ENCODE measurements at regions not wholly inside any gene's neighbourhood (a gene's known extent, or its start where the extent isn't known, plus 50 kb on each side); places are given as distances from the start of the nearest gene placed in this dataset.

GRCh38 chr21:28750565-28750964, 242.1 kb downstream of the LTN1 start:
- H3K27me3 ChIP-seq (replicated peaks; ENCODE audit: insufficient read depth), result no peaks in the 10 kb centered on the region
- no peak for ATAC-seq (ENCODE audit: insufficient number of reproducible peaks, low FRiP score, low read depth)
- H3K4me3 ChIP-seq, result no peak overlapping the region
- H3K36me3 ChIP-seq, result no peaks in the 10 kb centered on the region
- H3K9me3 ChIP-seq, result no peaks in the 10 kb centered on the region
- H3K4me1 ChIP-seq (ENCODE audit: control insufficient read depth in 1 of 2, low read depth in 2 of 2), result peaks cover 9 to 41% of the 10 kb centered on the region in 2 donors
- TF ChIP-seq, protein P1, sequence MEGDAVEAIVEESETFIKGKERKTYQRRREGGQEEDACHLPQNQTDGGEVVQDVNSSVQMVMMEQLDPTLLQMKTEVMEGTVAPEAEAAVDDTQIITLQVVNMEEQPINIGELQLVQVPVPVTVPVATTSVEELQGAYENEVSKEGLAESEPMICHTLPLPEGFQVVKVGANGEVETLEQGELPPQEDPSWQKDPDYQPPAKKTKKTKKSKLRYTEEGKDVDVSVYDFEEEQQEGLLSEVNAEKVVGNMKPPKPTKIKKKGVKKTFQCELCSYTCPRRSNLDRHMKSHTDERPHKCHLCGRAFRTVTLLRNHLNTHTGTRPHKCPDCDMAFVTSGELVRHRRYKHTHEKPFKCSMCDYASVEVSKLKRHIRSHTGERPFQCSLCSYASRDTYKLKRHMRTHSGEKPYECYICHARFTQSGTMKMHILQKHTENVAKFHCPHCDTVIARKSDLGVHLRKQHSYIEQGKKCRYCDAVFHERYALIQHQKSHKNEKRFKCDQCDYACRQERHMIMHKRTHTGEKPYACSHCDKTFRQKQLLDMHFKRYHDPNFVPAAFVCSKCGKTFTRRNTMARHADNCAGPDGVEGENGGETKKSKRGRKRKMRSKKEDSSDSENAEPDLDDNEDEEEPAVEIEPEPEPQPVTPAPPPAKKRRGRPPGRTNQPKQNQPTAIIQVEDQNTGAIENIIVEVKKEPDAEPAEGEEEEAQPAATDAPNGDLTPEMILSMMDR (IDR thresholded peaks at IDR 0.05), result no peak
- H3K27ac ChIP-seq, result peak overlapping the region in 1 of 2 donors; percentile 96
- DNase-seq (ENCODE audit: low spot score), result no peak

DNA sequence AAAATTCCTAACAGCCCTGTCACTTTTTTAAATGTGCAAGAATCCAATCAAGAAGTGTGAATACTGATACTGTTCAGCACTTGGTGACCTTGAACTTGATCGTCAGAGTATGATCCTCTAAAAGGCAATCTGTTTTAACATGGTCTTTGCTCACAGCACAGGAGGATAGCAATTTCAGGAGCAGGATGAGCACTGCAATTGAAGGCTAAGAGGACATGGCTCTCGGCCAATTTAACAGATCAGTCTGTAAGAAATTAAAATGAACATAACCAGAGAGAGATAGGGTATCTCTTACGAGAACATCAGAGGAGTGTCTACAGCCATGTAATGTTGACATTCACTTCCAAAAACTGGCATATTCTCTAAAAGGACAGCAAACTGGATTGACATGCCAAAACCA, 243.1 kb downstream of the LTN1 start:
- no peaks in the 10 kb centered on the region for H3K36me3 ChIP-seq
- no peaks in the 10 kb centered on the region for H3K27me3 ChIP-seq (replicated peaks; ENCODE audit: insufficient read depth)
- ATAC-seq (ENCODE audit: insufficient number of reproducible peaks, low FRiP score, low read depth), result no peak
- H3K9me3 ChIP-seq, result no peaks in the 10 kb centered on the region
- no peak for DNase-seq (ENCODE audit: low spot score)
- TF ChIP-seq, protein P1 (IDR thresholded peaks at IDR 0.05), result no peak
- no peak overlapping the region for H3K4me3 ChIP-seq
- H3K4me1 ChIP-seq (ENCODE audit: control insufficient read depth in 1 of 2, low read depth in 2 of 2), result peaks cover 0 to 31% of the 10 kb centered on the region in 2 donors
- H3K27ac ChIP-seq, result peak overlapping the region in 1 of 2 donors; percentile 10

- Histone ChIP-seq H3K4me3 (no peak overlapping the region), H3K27me3 (replicated peaks; ENCODE audit: insufficient read depth) (no peaks in the 10 kb centered on the region), H3K4me1 (ENCODE audit: control insufficient read depth in 1 of 2, low read depth in 2 of 2) (peaks cover 0 to 17% of the 10 kb centered on the region in 2 donors), H3K36me3 (no peaks in the 10 kb centered on the region), H3K27ac (no peak overlapping the region), H3K9me3 (no peaks in the 10 kb centered on the region)
- TF ChIP-seq, protein P1 (IDR thresholded peaks at IDR 0.05), result no peak
- DNase-seq (ENCODE audit: low spot score) (no peak), ATAC-seq (ENCODE audit: insufficient number of reproducible peaks, low FRiP score, low read depth) (no peak)
Observed at GRCh38 chr21:28747464-28747863, 245.2 kb downstream of the LTN1 start.

DNA sequence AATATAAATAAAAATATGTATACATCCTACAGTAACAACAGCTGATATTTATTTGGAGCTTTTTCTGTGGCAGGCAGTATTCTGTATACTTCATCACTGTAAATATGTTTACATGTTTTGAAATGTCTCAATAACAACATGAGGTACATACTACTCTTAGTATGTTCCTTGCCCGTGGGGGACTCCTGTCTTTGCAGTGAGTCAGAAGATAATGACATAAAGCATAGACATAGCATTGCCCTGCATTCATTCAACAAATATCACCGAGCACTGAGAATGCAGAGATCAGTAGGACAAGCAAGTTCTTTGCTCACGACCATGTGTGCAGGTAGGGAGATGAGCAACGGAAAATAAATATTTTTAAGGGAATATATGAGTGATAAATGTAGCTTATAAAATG, 246.5 kb downstream of the LTN1 start:
- Histone ChIP-seq H3K4me3 (no peak overlapping the region), H3K4me1 (ENCODE audit: control insufficient read depth in 1 of 2, low read depth in 2 of 2) (peaks cover 0 to 17% of the 10 kb centered on the region in 2 donors), H3K27ac (no peak overlapping the region), H3K36me3 (no peaks in the 10 kb centered on the region), H3K27me3 (replicated peaks; ENCODE audit: insufficient read depth) (no peaks in the 10 kb centered on the region), H3K9me3 (no peaks in the 10 kb centered on the region)
- no peak for DNase-seq (ENCODE audit: low spot score)
- TF ChIP-seq, protein P1 (IDR thresholded peaks at IDR 0.05), result no peak
- ATAC-seq (ENCODE audit: insufficient number of reproducible peaks, low FRiP score, low read depth), result no peak

DNA sequence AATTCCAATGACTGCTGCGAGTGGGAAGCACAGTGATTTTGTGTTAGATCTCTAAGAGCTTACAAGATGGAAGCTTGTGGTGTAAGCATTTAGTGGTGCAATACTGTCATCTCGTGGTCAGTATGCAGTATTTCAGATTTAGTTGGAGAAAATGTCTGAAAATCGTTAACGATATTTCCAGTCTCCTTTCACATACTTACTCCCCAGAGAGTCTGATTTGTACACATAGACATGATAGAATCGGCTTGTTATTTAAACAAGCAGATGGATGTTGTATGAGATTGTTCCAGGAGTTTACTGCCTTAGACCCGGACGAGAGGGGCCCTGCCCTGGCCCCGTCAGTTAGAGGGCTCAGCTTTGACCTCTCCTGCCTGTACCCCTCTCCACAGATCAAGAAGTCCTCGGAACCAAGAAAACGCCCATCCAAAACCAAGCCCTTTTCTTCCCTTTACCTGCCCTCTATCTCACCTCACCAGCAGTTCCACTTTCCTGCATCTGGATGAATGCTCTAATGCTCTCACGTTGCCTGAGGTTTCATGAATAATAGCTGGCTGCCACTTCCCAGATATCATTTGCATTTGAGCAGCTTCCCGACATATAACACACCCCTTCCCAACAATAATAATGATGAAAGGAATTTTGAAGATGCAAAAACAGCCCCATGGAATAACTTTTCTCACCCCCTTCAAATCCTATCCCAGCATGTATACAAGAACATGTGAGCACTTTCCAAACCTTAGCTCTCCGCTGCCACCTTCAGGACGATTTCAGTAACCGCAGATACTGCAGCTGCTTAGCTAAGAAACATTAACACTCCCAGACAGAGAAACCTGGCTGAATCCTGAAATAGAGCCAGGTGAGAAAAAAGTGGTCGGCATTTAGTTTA, 247.3 kb downstream of the LTN1 start:
- H3K4me3 ChIP-seq, result peak overlapping the region; percentile 73
- H3K36me3 ChIP-seq, result no peaks in the 10 kb centered on the region
- peak overlapping the region; percentile 57 to 60 for H3K27ac ChIP-seq
- peaks cover 0 to 13% of the 10 kb centered on the region in 2 donors for H3K4me1 ChIP-seq (ENCODE audit: control insufficient read depth in 1 of 2, low read depth in 2 of 2)
- DNase-seq (ENCODE audit: low spot score) (no peak), ATAC-seq (ENCODE audit: insufficient number of reproducible peaks, low FRiP score, low read depth) (peak; percentile 93)
- TF ChIP-seq, protein P1 (IDR thresholded peaks at IDR 0.05), result peak; percentile 93
- no peaks in the 10 kb centered on the region for H3K27me3 ChIP-seq (replicated peaks; ENCODE audit: insufficient read depth)
- no peaks in the 10 kb centered on the region for H3K9me3 ChIP-seq

Data from thoracic aorta (tissue), 2 donors.